ENCODE measurements at regions not wholly inside any gene's neighbourhood (a gene's known extent, or its start where the extent isn't known, plus 50 kb on each side); places are given as distances from the start of the nearest gene placed in this dataset.

DNA sequence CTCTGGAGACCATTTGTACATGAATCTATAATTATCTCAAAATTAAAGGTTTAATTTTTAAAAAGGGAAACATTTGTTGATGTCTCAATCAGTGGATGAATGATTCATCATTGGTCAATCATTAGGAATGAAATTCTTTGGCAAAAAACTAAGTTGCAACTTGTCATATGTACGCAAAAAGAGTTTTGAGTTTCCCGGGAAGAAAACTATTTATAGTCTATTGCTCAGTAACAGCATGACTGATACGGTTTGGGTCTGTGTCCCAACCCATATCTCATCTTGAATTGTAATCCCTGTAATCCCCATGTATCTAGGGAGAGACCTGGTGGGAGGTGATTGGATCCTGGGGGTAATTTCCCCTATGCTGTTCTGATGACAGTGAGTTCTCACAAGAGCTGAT, 765.8 kb upstream of the ROBO1 start:
- TF ChIP-seq POLR2A (IDR thresholded peaks at IDR 0.05) (no peak), EP300 (IDR thresholded peaks at IDR 0.05) (no peak)
- TF ChIP-seq, protein P1, sequence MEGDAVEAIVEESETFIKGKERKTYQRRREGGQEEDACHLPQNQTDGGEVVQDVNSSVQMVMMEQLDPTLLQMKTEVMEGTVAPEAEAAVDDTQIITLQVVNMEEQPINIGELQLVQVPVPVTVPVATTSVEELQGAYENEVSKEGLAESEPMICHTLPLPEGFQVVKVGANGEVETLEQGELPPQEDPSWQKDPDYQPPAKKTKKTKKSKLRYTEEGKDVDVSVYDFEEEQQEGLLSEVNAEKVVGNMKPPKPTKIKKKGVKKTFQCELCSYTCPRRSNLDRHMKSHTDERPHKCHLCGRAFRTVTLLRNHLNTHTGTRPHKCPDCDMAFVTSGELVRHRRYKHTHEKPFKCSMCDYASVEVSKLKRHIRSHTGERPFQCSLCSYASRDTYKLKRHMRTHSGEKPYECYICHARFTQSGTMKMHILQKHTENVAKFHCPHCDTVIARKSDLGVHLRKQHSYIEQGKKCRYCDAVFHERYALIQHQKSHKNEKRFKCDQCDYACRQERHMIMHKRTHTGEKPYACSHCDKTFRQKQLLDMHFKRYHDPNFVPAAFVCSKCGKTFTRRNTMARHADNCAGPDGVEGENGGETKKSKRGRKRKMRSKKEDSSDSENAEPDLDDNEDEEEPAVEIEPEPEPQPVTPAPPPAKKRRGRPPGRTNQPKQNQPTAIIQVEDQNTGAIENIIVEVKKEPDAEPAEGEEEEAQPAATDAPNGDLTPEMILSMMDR (IDR thresholded peaks at IDR 0.05) = no peak

All from tibial nerve (tissue), 4 donors.